HepG2 (cell line): ENCODE measurements at regions not wholly inside any gene's neighbourhood (a gene's known extent, or its start where the extent isn't known, plus 50 kb on each side); places are given as distances from the start of the nearest gene placed in this dataset.

ENCODE experiments used
- ATAC-seq: fragments of 200-7000 bp; cut with Tn5 transposase; 3 replicates; pipeline ENCODE4 v1.9.1; 2020; ENCODE audit warnings: mild to moderate bottlenecking, moderate library complexity
- BruUV-seq: library from RNA; stranded (reverse); fragments of 400-500 nt; replicated peaks from 2 replicates; lab custom pipeline; 2021; lab: Mats Ljungman, UMichigan
- CTCF ChIA-PET: fragments of 300-600 bp; formaldehyde crosslinking; extraction: SDS; loops from one replicate; lab custom pipeline; 2021; ENCODE audit warnings: low total read pairs, inconsistent platforms, low intra/inter-chr PET ratio; lab: Yijun Ruan, JAX
- POLR2A ChIA-PET: fragments of 350-600 bp; sonication (Branson Sonifier 250); formaldehyde crosslinking; loops from one replicate; lab custom pipeline; 2020; ENCODE audit warnings: antibody characterized with exemption, inconsistent platforms; lab: Yijun Ruan, JAX
- DNase-seq: peaks from one replicate; pipeline ENCODE4 v3.0.0-alpha.2; 2015; ENCODE audit warnings: low spot score
- FAIRE-seq: peaks from 3 replicates; lab custom pipeline; 2011; peaks lifted over from hg19 to GRCh38; lab: Jason Lieb, UNC
- H2AFZ ChIP-seq: one replicate; pipeline ENCODE4 v1.6.1; 2011; ENCODE audit warnings: low read length, inconsistent platforms
- H3K27ac ChIP-seq: fragments of 300-600 bp; 3 replicates; pipeline ENCODE4 v1.8.0; 2011; ENCODE audit warnings: mixed run types, mild to moderate bottlenecking, mixed read lengths, low read length, inconsistent platforms; ENCODE audit not compliant: insufficient read depth; ENCODE audit errors: extremely low read length
- H3K27me3 ChIP-seq, 2 experiments: fragments of 200-600 bp in 1 of 2; 2 replicates in 1 of 2; 3 replicates in 1 of 2; pipeline versions ENCODE4 v1.6.0 to v1.8.0; 2011; ENCODE audit warnings: low read length in 2 of 2, mild to moderate bottlenecking in 2 of 2, moderate library complexity in 2 of 2, inconsistent platforms in 1 of 2; ENCODE audit not compliant: insufficient read depth in 2 of 2, control insufficient read depth in 1 of 2
- H3K36me3 ChIP-seq, 2 experiments: fragments of 200-600 bp in 1 of 2; replicated peaks in 1 of 2; 2 replicates in 1 of 2; 3 replicates in 1 of 2; pipeline versions ENCODE4 v1.5.1 to v1.8.0; 2011; ENCODE audit warnings: low read length in 2 of 2, inconsistent platforms in 1 of 2; ENCODE audit not compliant: insufficient read depth in 2 of 2, control insufficient read depth in 1 of 2
- H3K4me1 ChIP-seq: 2 replicates; pipeline ENCODE4 v1.5.1; 2012; ENCODE audit warnings: low read length, inconsistent platforms; ENCODE audit not compliant: insufficient read depth
- H3K4me2 ChIP-seq: 2 replicates; pipeline ENCODE4 v1.6.0; 2011; ENCODE audit warnings: low read depth, low read length, inconsistent platforms
- H3K4me3 ChIP-seq, 3 experiments: fragments of 200-600 bp in 1 of 3; sonication (generic), shearing (Covaris generic) in 1 of 3; replicated peaks in 1 of 3; 2 replicates each; pipeline ENCODE4 v1.5.1; 2011 to 2016; ENCODE audit warnings: low read length in 3 of 3, inconsistent platforms in 2 of 3, low read depth in 2 of 3, mild to moderate bottlenecking in 2 of 3, control low read depth in 1 of 3, mixed read lengths in 1 of 3; ENCODE audit not compliant: insufficient read depth in 1 of 3
- H3K79me2 ChIP-seq: one replicate; pipeline ENCODE4 v1.6.1; 2011; ENCODE audit warnings: low read length, inconsistent platforms; ENCODE audit not compliant: insufficient read depth
- H3K9ac ChIP-seq: 2 replicates; pipeline ENCODE4 v1.6.0; 2011; ENCODE audit warnings: mild to moderate bottlenecking, low read depth, low read length, inconsistent platforms; ENCODE audit not compliant: insufficient read depth
- H3K9me3 ChIP-seq: 2 replicates; pipeline ENCODE4 v1.5.1; 2012; ENCODE audit warnings: mild to moderate bottlenecking, low read length
- H4K20me1 ChIP-seq: 2 replicates; pipeline ENCODE4 v1.6.0; 2011; ENCODE audit warnings: inconsistent platforms, mild to moderate bottlenecking, low read length, moderate library complexity; ENCODE audit not compliant: insufficient read depth
- KIAA2018 ChIP-seq: sonication (generic); formaldehyde crosslinking; IDR thresholded peaks from 2 replicates; pipeline ENCODE4 v1.5.0; 2020; ENCODE audit warnings: mild to moderate bottlenecking, missing genetic modification reagents, borderline replicate concordance
- KMT2A ChIP-seq: sonication (generic); formaldehyde crosslinking; IDR thresholded peaks from 2 replicates; pipeline ENCODE4 v1.4.0; 2020; ENCODE audit warnings: missing genetic modification reagents
- U2AF2 ChIP-seq: fragments of 200-400 bp; formaldehyde crosslinking; IDR thresholded peaks from 2 replicates; pipeline ENCODE4 v1.6.1; 2017; ENCODE audit warnings: low read depth, mild to moderate bottlenecking, low read length
- WIZ ChIP-seq: sonication (generic); formaldehyde crosslinking; IDR thresholded peaks from 2 replicates; pipeline ENCODE4 v1.5.1; 2020; ENCODE audit warnings: mild to moderate bottlenecking, missing genetic modification reagents
- ZBTB37 ChIP-seq: sonication (generic); formaldehyde crosslinking; IDR thresholded peaks from 2 replicates; pipeline ENCODE4 v1.4.0; 2020; ENCODE audit warnings: mild to moderate bottlenecking, missing genetic modification reagents
- ZNF713 ChIP-seq: sonication (generic); formaldehyde crosslinking; IDR thresholded peaks from 2 replicates; pipeline ENCODE4 v1.4.0; 2020; ENCODE audit warnings: mild to moderate bottlenecking, missing genetic modification reagents
- WGBS: methylation state at CpG from one replicate; pipeline ENCODE4 v1.1.6; 2017; ENCODE audit warnings: low lambda C conversion rate; 5-methylcytosine and 5-hydroxymethylcytosine counted together
- in situ Hi-C: cut with HindIII; loops from 2 replicates; pipeline ENCODE4 v1.10.0; 2017; ENCODE audit warnings: low pct_unique_long_range_greater_than_20kb; ENCODE audit not compliant: extremely low pct_ligation_motif_present
- intact Hi-C: fragments of 100-400 bp; cut with micrococcal nuclease; formaldehyde crosslinking; loops from one replicate; pipeline ENCODE4 v1.10.0; 2022; ENCODE audit not compliant: unreplicated experiment

DNA sequence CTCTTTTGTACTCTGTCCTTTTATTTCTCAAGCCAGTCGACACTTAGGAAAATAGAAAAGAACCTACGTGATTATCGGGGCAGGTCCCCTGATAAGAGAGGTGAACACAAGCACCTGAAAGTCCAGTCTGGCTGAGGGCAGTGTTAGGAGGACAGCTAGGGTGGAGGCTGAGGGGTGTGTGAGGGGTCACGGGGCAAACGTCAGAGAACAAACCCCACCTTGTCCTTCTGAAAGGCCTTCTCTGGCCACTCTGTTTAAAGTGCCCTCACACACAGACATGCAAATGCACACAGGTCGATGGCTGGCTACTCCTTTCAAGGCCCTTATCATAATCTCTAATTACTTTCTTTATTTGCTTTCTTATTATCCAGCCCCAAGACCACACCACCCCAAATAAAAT is 108.8 kb downstream of the ESM1 start:
- H3K9ac ChIP-seq = no peak overlapping the region
- H3K4me1 ChIP-seq = no peaks in the 10 kb centered on the region
- ChIA-PET POLR2A (no interaction called here), CTCF (no interaction called here)
- no peak overlapping the region for H3K4me2 ChIP-seq
- H3K4me3 ChIP-seq = no peak overlapping the region
- BruUV-seq = no TSS peak
- intact Hi-C loops (no loop called here), in situ Hi-C loops (no loop called here)
- DNase-seq = no peak
- no peaks in the 10 kb centered on the region for H3K9me3 ChIP-seq
- H3K36me3 ChIP-seq = no peaks in the 10 kb centered on the region
- WGBS = 2% methylated on average over 6 of the region's 6 CpGs
- ATAC-seq = no peak
- no peak overlapping the region for H3K27ac ChIP-seq
- no peak for FAIRE-seq
- no peaks in the 10 kb centered on the region for H3K27me3 ChIP-seq
- H4K20me1 ChIP-seq = no peaks in the 10 kb centered on the region
- no peaks in the 10 kb centered on the region for H3K79me2 ChIP-seq
- no peak overlapping the region for H2AFZ ChIP-seq
- TF ChIP-seq ZNF713 (no peak), KIAA2018 (CRISPR knock-in tag) (no peak), ZBTB37 (CRISPR knock-in tag) (no peak), WIZ (no peak), U2AF2 (no peak), KMT2A (CRISPR knock-in tag) (no peak)
